ENCODE measurements at regions not wholly inside any gene's neighbourhood (a gene's known extent, or its start where the extent isn't known, plus 50 kb on each side); places are given as distances from the start of the nearest gene placed in this dataset.

DNA sequence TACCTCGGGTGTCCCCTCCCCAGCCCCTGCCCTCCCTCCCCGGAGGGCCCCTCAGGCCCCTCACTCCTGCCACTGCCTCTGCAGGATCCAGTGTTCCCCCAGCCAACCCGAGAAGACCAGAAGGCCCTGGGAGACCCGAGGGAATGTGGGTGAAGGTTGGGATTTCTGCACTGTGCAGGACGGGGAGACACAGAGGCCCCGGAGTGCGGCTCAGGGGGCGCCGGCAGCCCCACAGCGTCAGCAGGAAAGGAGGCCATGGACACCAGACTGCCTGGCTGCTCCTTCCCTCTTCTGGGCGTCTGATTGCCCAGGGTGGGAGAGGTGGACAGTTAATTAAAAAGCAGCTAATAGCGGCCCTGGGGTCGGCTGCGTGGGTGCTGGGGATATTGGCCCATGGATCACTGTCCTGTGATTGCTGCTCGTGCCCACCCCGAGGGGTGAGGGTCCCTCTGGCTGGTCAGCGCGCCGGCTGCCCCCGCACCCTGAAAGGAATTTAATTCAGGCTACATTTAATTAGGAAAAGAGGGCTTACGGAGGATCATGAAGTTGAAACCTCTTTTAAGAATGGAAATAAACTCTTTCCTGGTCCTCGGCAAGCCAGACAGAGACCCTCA is 57.8 kb upstream of the NKX1-1 start:
- TF ChIP-seq, protein P1, sequence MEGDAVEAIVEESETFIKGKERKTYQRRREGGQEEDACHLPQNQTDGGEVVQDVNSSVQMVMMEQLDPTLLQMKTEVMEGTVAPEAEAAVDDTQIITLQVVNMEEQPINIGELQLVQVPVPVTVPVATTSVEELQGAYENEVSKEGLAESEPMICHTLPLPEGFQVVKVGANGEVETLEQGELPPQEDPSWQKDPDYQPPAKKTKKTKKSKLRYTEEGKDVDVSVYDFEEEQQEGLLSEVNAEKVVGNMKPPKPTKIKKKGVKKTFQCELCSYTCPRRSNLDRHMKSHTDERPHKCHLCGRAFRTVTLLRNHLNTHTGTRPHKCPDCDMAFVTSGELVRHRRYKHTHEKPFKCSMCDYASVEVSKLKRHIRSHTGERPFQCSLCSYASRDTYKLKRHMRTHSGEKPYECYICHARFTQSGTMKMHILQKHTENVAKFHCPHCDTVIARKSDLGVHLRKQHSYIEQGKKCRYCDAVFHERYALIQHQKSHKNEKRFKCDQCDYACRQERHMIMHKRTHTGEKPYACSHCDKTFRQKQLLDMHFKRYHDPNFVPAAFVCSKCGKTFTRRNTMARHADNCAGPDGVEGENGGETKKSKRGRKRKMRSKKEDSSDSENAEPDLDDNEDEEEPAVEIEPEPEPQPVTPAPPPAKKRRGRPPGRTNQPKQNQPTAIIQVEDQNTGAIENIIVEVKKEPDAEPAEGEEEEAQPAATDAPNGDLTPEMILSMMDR (conservative IDR thresholded peaks at IDR 0.05) = no peak
- no peak for TF ChIP-seq ZFX (IDR thresholded peaks at IDR 0.05)

All from C4-2B (cell line).